WTC11 (cell line): ENCODE measurements at regions not wholly inside any gene's neighbourhood (a gene's known extent, or its start where the extent isn't known, plus 50 kb on each side); places are given as distances from the start of the nearest gene placed in this dataset.
A peak's percentile ranks its signal among the peaks of the same experiment; 100 is the strongest.

ENCODE experiments used
- ATAC-seq: fragments of 200-7000 bp; cut with Tn5 transposase; 2 replicates; pipeline ENCODE4 v1.10.0; 2021; ENCODE audit warnings: mild to moderate bottlenecking, moderate library complexity
- CTCF ChIA-PET: fragments of 300-600 bp; sonication (Branson Sonifier 250); formaldehyde crosslinking; loops from one replicate; lab custom pipeline; 2021; ENCODE audit warnings: antibody characterized with exemption; lab: Charles Lee
- POLR2A ChIA-PET: fragments of 350-600 bp; sonication (Branson Sonifier 250); formaldehyde crosslinking; loops from one replicate; lab custom pipeline; 2021; ENCODE audit warnings: antibody characterized with exemption; lab: Charles Lee
- DNase-seq: peaks from one replicate; pipeline ENCODE4 v3.0.0; 2021; ENCODE audit warnings: low spot score
- H3K27ac Mint-ChIP-seq: 2 replicates; pipeline ENCODE4 v1.8.0; 2021; ENCODE audit warnings: mixed read lengths
- H3K27me3 Mint-ChIP-seq: 2 replicates; pipeline ENCODE4 v1.8.0; 2021; ENCODE audit warnings: low read depth, mild to moderate bottlenecking, moderate library complexity, mixed read lengths
- H3K36me3 Mint-ChIP-seq: 2 replicates; pipeline ENCODE4 v1.8.0; 2021; ENCODE audit warnings: mixed read lengths
- H3K4me1 Mint-ChIP-seq: 2 replicates; pipeline ENCODE4 v1.8.0; 2022; ENCODE audit warnings: mixed read lengths
- H3K4me3 Mint-ChIP-seq: 2 replicates; pipeline ENCODE4 v1.8.0; 2021; ENCODE audit warnings: mild to moderate bottlenecking, moderate library complexity, mixed read lengths
- H3K9me3 Mint-ChIP-seq: 2 replicates; pipeline ENCODE4 v1.8.0; 2021; ENCODE audit warnings: mixed read lengths
- CBFB ChIP-seq: sonication (generic); formaldehyde crosslinking; IDR thresholded peaks from 2 replicates; pipeline ENCODE4 v1.8.1; 2022; ENCODE audit warnings: mild to moderate bottlenecking, low read depth, missing genetic modification reagents
- CREM ChIP-seq: sonication (generic); formaldehyde crosslinking; IDR thresholded peaks from 2 replicates; pipeline ENCODE4 v1.8.1; 2022; ENCODE audit warnings: mild to moderate bottlenecking, missing genetic modification reagents, moderate library complexity
- ETV6 ChIP-seq: sonication (generic); formaldehyde crosslinking; IDR thresholded peaks from 2 replicates; pipeline ENCODE4 v1.8.1; 2022; ENCODE audit warnings: mild to moderate bottlenecking, missing genetic modification reagents
- GABPB1 ChIP-seq: sonication (generic); formaldehyde crosslinking; IDR thresholded peaks from 2 replicates; pipeline ENCODE4 v1.8.1; 2023; ENCODE audit warnings: mild to moderate bottlenecking, missing genetic modification reagents
- JUN ChIP-seq: sonication (generic); formaldehyde crosslinking; IDR thresholded peaks from 2 replicates; pipeline ENCODE4 v1.8.0; 2023; ENCODE audit warnings: mild to moderate bottlenecking, missing genetic modification reagents
- MYBL2 ChIP-seq: sonication (generic); formaldehyde crosslinking; IDR thresholded peaks from 2 replicates; pipeline ENCODE4 v1.8.1; 2023; ENCODE audit warnings: mild to moderate bottlenecking, moderate library complexity, missing genetic modification reagents
- NFE2L1 ChIP-seq: sonication (generic); formaldehyde crosslinking; IDR thresholded peaks from 2 replicates; pipeline ENCODE4 v1.8.1; 2023; ENCODE audit warnings: missing genetic modification reagents
- NFYB ChIP-seq: sonication (generic); formaldehyde crosslinking; conservative IDR thresholded peaks from 2 replicates; pipeline ENCODE4 v1.8.0; 2022; ENCODE audit warnings: low read depth, missing genetic modification reagents
- PREB ChIP-seq: sonication (generic); formaldehyde crosslinking; IDR thresholded peaks from 2 replicates; pipeline ENCODE4 v1.8.1; 2022; ENCODE audit warnings: mild to moderate bottlenecking, missing genetic modification reagents, moderate library complexity, borderline replicate concordance
- SMAD4 ChIP-seq: sonication (generic); formaldehyde crosslinking; IDR thresholded peaks from 2 replicates; pipeline ENCODE4 v1.8.0; 2022; ENCODE audit warnings: mild to moderate bottlenecking, missing genetic modification reagents
- STAT6 ChIP-seq: sonication (generic); formaldehyde crosslinking; conservative IDR thresholded peaks from 2 replicates; pipeline ENCODE4 v1.8.1; 2023; ENCODE audit warnings: mild to moderate bottlenecking, low read depth, missing genetic modification reagents, moderate library complexity
- ZNF138 ChIP-seq: sonication (generic); formaldehyde crosslinking; conservative IDR thresholded peaks from 2 replicates; pipeline ENCODE4 v1.8.1; 2022; ENCODE audit warnings: mild to moderate bottlenecking, moderate library complexity, missing genetic modification reagents
- ZNF232 ChIP-seq: sonication (generic); formaldehyde crosslinking; IDR thresholded peaks from 2 replicates; pipeline ENCODE4 v1.8.0; 2022; ENCODE audit warnings: mild to moderate bottlenecking, missing genetic modification reagents
- ZNF281 ChIP-seq: sonication (generic); formaldehyde crosslinking; IDR thresholded peaks from 2 replicates; pipeline ENCODE4 v1.8.0; 2023; ENCODE audit warnings: mild to moderate bottlenecking, missing genetic modification reagents
- TF ChIP-seq, protein P1 (sequence below): fragments of 250-450 bp; sonication (Bioruptor Pico); IDR thresholded peaks from 2 replicates; pipeline ENCODE4 v2.1.2; 2022; ENCODE audit warnings: mild to moderate bottlenecking, moderate library complexity
- TF ChIP-seq, protein P2 (sequence below): sonication (generic); formaldehyde crosslinking; IDR thresholded peaks from 2 replicates; pipeline ENCODE4 v1.8.1; 2022; ENCODE audit warnings: missing genetic modification reagents, borderline replicate concordance
- TF ChIP-seq, protein P3 (sequence below): sonication (generic); formaldehyde crosslinking; IDR thresholded peaks from 2 replicates; pipeline ENCODE4 v1.8.1; 2023; ENCODE audit warnings: mild to moderate bottlenecking, missing genetic modification reagents, moderate library complexity
- TF ChIP-seq, protein P4 (sequence below): sonication (generic); formaldehyde crosslinking; IDR thresholded peaks from 2 replicates; pipeline ENCODE4 v1.8.1; 2023; ENCODE audit warnings: mild to moderate bottlenecking, missing genetic modification reagents
- TF ChIP-seq, protein P5 (sequence below): sonication (generic); formaldehyde crosslinking; IDR thresholded peaks from 2 replicates; pipeline ENCODE4 v1.8.1; 2022; ENCODE audit warnings: low read depth, missing genetic modification reagents, borderline replicate concordance

DNA sequence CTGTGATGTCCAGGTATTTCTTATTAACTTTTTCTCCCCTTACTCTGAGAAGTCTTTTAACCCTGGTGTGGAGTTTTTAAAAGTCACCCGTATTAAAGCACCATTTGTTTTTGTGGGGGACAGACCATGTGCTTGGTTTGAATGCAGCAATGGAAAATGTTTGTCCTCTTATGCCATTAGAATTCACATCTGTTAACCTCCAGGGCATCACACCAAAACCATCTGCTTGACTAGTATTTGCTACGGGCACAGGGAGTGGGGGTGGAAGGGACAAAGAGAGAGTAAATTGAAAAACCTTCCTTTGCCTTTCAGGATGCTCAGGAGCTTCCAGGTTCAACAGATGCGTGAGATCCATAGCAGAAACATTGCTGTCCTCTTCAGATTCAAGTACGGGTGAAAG, 61.4 kb upstream of the GOLGA8B start (continued):
- TF ChIP-seq, protein P1, sequence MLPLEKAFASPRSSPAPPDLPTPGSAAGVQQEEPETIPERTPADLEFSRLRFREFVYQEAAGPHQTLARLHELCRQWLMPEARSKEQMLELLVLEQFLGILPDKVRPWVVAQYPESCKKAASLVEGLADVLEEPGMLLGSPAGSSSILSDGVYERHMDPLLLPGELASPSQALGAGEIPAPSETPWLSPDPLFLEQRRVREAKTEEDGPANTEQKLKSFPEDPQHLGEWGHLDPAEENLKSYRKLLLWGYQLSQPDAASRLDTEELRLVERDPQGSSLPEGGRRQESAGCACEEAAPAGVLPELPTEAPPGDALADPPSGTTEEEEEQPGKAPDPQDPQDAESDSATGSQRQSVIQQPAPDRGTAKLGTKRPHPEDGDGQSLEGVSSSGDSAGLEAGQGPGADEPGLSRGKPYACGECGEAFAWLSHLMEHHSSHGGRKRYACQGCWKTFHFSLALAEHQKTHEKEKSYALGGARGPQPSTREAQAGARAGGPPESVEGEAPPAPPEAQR (CRISPR knock-in tag): no peak
- TF ChIP-seq CBFB (CRISPR knock-in tag) (no peak), NFE2L1 (CRISPR knock-in tag) (no peak), MYBL2 (CRISPR knock-in tag) (no peak), ZNF232 (no peak), ZNF281 (CRISPR knock-in tag) (no peak)
- TF ChIP-seq, protein P2, sequence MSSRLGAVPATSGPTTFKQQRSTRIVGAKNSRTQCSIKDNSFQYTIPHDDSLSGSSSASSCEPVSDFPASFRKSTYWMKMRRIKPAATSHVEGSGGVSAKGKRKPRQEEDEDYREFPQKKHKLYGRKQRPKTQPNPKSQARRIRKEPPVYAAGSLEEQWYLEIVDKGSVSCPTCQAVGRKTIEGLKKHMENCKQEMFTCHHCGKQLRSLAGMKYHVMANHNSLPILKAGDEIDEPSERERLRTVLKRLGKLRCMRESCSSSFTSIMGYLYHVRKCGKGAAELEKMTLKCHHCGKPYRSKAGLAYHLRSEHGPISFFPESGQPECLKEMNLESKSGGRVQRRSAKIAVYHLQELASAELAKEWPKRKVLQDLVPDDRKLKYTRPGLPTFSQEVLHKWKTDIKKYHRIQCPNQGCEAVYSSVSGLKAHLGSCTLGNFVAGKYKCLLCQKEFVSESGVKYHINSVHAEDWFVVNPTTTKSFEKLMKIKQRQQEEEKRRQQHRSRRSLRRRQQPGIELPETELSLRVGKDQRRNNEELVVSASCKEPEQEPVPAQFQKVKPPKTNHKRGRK: no peak

GRCh38 chr15:34644061-34644460, 60.6 kb upstream of the GOLGA8B start:
- no peak for TF ChIP-seq JUN (CRISPR knock-in tag)
- no peak for TF ChIP-seq SMAD4 (CRISPR knock-in tag)
- no peak for TF ChIP-seq CREM (CRISPR knock-in tag)
- TF ChIP-seq, protein P3, sequence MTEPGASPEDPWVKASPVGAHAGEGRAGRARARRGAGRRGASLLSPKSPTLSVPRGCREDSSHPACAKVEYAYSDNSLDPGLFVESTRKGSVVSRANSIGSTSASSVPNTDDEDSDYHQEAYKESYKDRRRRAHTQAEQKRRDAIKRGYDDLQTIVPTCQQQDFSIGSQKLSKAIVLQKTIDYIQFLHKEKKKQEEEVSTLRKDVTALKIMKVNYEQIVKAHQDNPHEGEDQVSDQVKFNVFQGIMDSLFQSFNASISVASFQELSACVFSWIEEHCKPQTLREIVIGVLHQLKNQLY: no peak
- no peak for TF ChIP-seq PREB (CRISPR knock-in tag)
- no peak overlapping the region for H3K27ac Mint-ChIP-seq
- ATAC-seq: no peak
- H3K9me3 Mint-ChIP-seq: peaks cover 13% of the 10 kb centered on the region
- no peak overlapping the region for H3K4me3 Mint-ChIP-seq
- no peak for DNase-seq
- ChIA-PET CTCF (no interaction called here), POLR2A (no interaction called here)
- peaks cover 3% of the 10 kb centered on the region; the same call in 1 of the 2 replicates for H3K36me3 Mint-ChIP-seq
- no peaks in the 10 kb centered on the region; the same call in 1 of the 2 replicates for H3K27me3 Mint-ChIP-seq
- peaks cover 8% of the 10 kb centered on the region for H3K4me1 Mint-ChIP-seq

- no peak overlapping the region for H3K4me3 Mint-ChIP-seq
- no peak for TF ChIP-seq GABPB1
- TF ChIP-seq NFYB (CRISPR knock-in tag): no peak
- TF ChIP-seq STAT6 (CRISPR knock-in tag): no peak
- TF ChIP-seq, protein P4, sequence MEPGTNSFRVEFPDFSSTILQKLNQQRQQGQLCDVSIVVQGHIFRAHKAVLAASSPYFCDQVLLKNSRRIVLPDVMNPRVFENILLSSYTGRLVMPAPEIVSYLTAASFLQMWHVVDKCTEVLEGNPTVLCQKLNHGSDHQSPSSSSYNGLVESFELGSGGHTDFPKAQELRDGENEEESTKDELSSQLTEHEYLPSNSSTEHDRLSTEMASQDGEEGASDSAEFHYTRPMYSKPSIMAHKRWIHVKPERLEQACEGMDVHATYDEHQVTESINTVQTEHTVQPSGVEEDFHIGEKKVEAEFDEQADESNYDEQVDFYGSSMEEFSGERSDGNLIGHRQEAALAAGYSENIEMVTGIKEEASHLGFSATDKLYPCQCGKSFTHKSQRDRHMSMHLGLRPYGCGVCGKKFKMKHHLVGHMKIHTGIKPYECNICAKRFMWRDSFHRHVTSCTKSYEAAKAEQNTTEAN (CRISPR knock-in tag): no peak
- TF ChIP-seq ZNF138 (CRISPR knock-in tag): no peak
- no peak for TF ChIP-seq CBFB (CRISPR knock-in tag)
- TF ChIP-seq, protein P5, sequence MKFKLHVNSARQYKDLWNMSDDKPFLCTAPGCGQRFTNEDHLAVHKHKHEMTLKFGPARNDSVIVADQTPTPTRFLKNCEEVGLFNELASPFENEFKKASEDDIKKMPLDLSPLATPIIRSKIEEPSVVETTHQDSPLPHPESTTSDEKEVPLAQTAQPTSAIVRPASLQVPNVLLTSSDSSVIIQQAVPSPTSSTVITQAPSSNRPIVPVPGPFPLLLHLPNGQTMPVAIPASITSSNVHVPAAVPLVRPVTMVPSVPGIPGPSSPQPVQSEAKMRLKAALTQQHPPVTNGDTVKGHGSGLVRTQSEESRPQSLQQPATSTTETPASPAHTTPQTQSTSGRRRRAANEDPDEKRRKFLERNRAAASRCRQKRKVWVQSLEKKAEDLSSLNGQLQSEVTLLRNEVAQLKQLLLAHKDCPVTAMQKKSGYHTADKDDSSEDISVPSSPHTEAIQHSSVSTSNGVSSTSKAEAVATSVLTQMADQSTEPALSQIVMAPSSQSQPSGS: no peak
- TF ChIP-seq ETV6 (CRISPR knock-in tag): no peak
- DNase-seq: peak; percentile 17
- H3K4me1 Mint-ChIP-seq: no peaks in the 10 kb centered on the region
- peaks cover 3% of the 10 kb centered on the region; the same call in 1 of the 2 replicates for H3K36me3 Mint-ChIP-seq
- ATAC-seq: peak; percentile 63
- H3K27me3 Mint-ChIP-seq: no peaks in the 10 kb centered on the region
- CTCF ChIA-PET: no interaction called here
- no peak overlapping the region for H3K27ac Mint-ChIP-seq
- H3K9me3 Mint-ChIP-seq: peaks cover 13% of the 10 kb centered on the region
- POLR2A ChIA-PET: no interaction called here
These were observed 58.8 kb upstream of the GOLGA8B start for GRCh38 chr15:34642247-34642646.
